GM10248 (cell line): ENCODE measurements at regions not wholly inside any gene's neighbourhood (a gene's known extent, or its start where the extent isn't known, plus 50 kb on each side); places are given as distances from the start of the nearest gene placed in this dataset.
"Not testable (repeated sequence)": the region's sequence is repeated elsewhere in the genome, so short reads cannot be mapped to it uniquely, and the experiment has no call there.

Experiments used
- CTCF ChIA-PET: fragments of 300-600 bp; sonication (Branson Sonifier 250); formaldehyde crosslinking; extraction: SDS; loops from one replicate; lab custom pipeline; 2021; ENCODE audit warnings: antibody characterized with exemption; lab: Yijun Ruan, JAX
- POLR2A ChIA-PET: fragments of 350-650 bp; sonication (Branson Sonifier 250); formaldehyde crosslinking; extraction: SDS; loops from one replicate; lab custom pipeline; 2020; ENCODE audit warnings: antibody characterized with exemption; lab: Yijun Ruan, JAX
- DNase-seq: peaks from one replicate; pipeline ENCODE4 v3.0.0; 2012; ENCODE audit errors: extremely low spot score
- CTCF ChIP-seq: IDR thresholded peaks from 2 replicates; pipeline ENCODE4 v1.5.1; 2012; ENCODE audit warnings: mild to moderate bottlenecking, low read depth; ENCODE audit errors: extremely low read depth, missing control alignments, control extremely low read depth

GRCh38 chr1:115447672-115448071 lies 109.6 kb upstream of the NGF start:
- no peak for TF ChIP-seq CTCF
- ChIA-PET CTCF (interaction anchor here (1.1 to 1.9 kb wide), 2 partner anchors 12 to 19 kb away, joined by 4 to 8 read pairs; no protein-coding TSS in a partner anchor), POLR2A (no interaction called here)

GRCh38 chr1:115445090-115445489 lies 107.0 kb upstream of the NGF start:
- no peak for TF ChIP-seq CTCF
- ChIA-PET CTCF (interaction anchor here (1.1 to 2.5 kb wide), 2 partner anchors 8 to 70 kb away, joined by 3 to 7 read pairs; no protein-coding TSS in a partner anchor), POLR2A (no interaction called here)
- DNase-seq: no peak

More at GRCh38 chr1:115447672-115448071, 109.6 kb upstream of the NGF start:
- DNase-seq: no peak

DNA sequence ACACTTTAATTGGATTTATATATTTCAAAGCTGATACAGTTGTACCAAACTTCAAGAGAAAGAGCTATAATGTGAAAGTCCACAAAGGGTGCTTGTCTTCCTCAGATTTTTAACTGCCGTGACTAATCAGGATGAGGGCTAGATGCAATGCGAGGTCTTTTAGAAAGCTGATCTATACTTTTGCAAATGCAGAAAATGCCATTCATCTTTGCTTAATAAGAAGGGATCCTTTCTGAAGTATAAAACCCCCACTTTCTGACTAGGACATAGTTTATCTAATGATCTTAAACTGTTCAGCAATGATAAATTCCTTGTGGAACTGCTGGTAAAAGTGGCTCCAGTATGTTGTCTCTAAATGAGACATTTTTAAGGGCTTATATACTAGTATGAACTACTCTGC lies 102.7 kb upstream of the NGF start:
- DNase-seq: no peak
- no peak for TF ChIP-seq CTCF
- POLR2A ChIA-PET: no interaction called here
- CTCF ChIA-PET: interaction anchor here (1.2 to 1.8 kb wide), 3 partner anchors 12 to 83 kb away, joined by 3 to 4 read pairs (median 3); no protein-coding TSS in a partner anchor

DNA sequence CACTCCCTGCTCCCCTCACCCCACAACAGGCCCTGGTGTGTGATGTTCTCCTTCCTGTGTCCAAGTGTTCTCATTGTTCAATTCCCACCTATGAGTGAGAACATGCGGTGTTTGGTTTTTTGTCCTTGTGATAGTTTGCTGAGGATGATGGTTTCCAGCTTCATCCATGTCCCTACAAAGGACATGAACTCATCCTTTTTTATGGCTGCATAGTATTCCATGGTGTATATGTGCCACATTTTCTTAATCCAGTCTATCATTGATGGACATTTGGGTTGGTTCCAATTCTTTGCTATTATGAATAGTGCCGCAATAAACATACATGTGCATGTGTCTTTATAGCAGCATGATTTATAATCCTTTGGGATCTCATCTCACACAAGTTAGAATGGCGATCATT lies 101.5 kb upstream of the NGF start:
- POLR2A ChIA-PET, DNase-seq: not testable (repeated sequence)
- CTCF ChIA-PET: interaction anchor here (1.5 kb wide), 1 partner anchor 13 kb away, joined by 5 read pairs; no protein-coding TSS in a partner anchor

- no peak for TF ChIP-seq CTCF
- DNase-seq: no peak
- ChIA-PET POLR2A (no interaction called here), CTCF (no interaction called here)
Observed at GRCh38 chr1:115437196-115437595, 99.1 kb upstream of the NGF start.

- CTCF ChIA-PET: interaction anchor here (2.2 kb wide), 1 partner anchor 11 kb away, joined by 8 read pairs; no protein-coding TSS in a partner anchor
- TF ChIP-seq CTCF: no peak
Observed at GRCh38 chr1:115436596-115436995, 98.5 kb upstream of the NGF start.

GRCh38 chr1:115433483-115433882 lies 95.4 kb upstream of the NGF start:
- DNase-seq: no peak
- ChIA-PET CTCF (no interaction called here), POLR2A (no interaction called here)
- no peak for TF ChIP-seq CTCF

More at GRCh38 chr1:115436596-115436995, 98.5 kb upstream of the NGF start:
- DNase-seq: no peak
- POLR2A ChIA-PET: no interaction called here
